Activated naive CD4-positive, alpha-beta T cell treated with Interleukin-2 at 50 U/mL for 16 hours (primary cell): ENCODE measurements at regions not wholly inside any gene's neighbourhood (a gene's known extent, or its start where the extent isn't known, plus 50 kb on each side); places are given as distances from the start of the nearest gene placed in this dataset.

Source experiments
- DNase-seq: peaks from one replicate; pipeline ENCODE4 v3.0.0-alpha.2; 2020

- DNase-seq = no peak
Observed at GRCh38 chr17:77737442-77738265, 220.8 kb upstream of the TNRC6C start.

- no peak for DNase-seq
Observed at GRCh38 chr17:77738751-77739531, 219.6 kb upstream of the TNRC6C start.

- no peak for DNase-seq
Observed at GRCh38 chr17:77740481-77740880, 218.0 kb upstream of the TNRC6C start.

GRCh38 chr17:77741109-77741508 lies 217.4 kb upstream of the TNRC6C start:
- DNase-seq = peak; percentile 37

GRCh38 chr17:77742579-77742978 lies 215.9 kb upstream of the TNRC6C start:
- DNase-seq = no peak

GRCh38 chr17:77744066-77744988 lies 214.2 kb upstream of the TNRC6C start:
- no peak for DNase-seq

GRCh38 chr17:77745702-77746101 lies 212.8 kb upstream of the TNRC6C start:
- no peak for DNase-seq

GRCh38 chr17:77746393-77746792 lies 212.1 kb upstream of the TNRC6C start:
- DNase-seq = no peak

GRCh38 chr17:77746896-77747554 lies 211.5 kb upstream of the TNRC6C start:
- DNase-seq = no peak

- DNase-seq = no peak
Observed at GRCh38 chr17:77748436-77748835, 210.1 kb upstream of the TNRC6C start.

- DNase-seq = no peak
Observed at GRCh38 chr17:77749321-77749751, 209.2 kb upstream of the TNRC6C start.

- no peak for DNase-seq
Observed at GRCh38 chr17:77749989-77750388, 208.5 kb upstream of the TNRC6C start.

GRCh38 chr17:77750427-77751043 lies 208.0 kb upstream of the TNRC6C start:
- no peak for DNase-seq

- DNase-seq = no peak
Observed at GRCh38 chr17:77753246-77753645, 205.3 kb upstream of the TNRC6C start.

GRCh38 chr17:77753691-77754245 lies 204.7 kb upstream of the TNRC6C start:
- no peak for DNase-seq

GRCh38 chr17:77754956-77755355 lies 203.5 kb upstream of the TNRC6C start:
- DNase-seq = no peak

- no peak for DNase-seq
Observed at GRCh38 chr17:77755410-77755963, 203.0 kb upstream of the TNRC6C start.

- no peak for DNase-seq
Observed at GRCh38 chr17:77756028-77756427, 202.5 kb upstream of the TNRC6C start.

GRCh38 chr17:77756846-77757560 lies 201.5 kb upstream of the TNRC6C start:
- DNase-seq = no peak

GRCh38 chr17:77757561-77757898 lies 201.0 kb upstream of the TNRC6C start:
- no peak for DNase-seq

- DNase-seq = no peak
Observed at GRCh38 chr17:77763023-77763422, 195.5 kb upstream of the TNRC6C start.
